Natural killer cell (primary cell): ENCODE measurements at regions not wholly inside any gene's neighbourhood (a gene's known extent, or its start where the extent isn't known, plus 50 kb on each side); places are given as distances from the start of the nearest gene placed in this dataset.

Experiments used
- ATAC-seq, 3 donors: fragments of 150-1000 bp in 2 of 3; fragments of 200-7000 bp in 1 of 3; cut with Tn5 transposase; 1 replicate in 1 of 3; 2 replicates in 2 of 3; pipeline ENCODE4 v1.10.0; 2021; ENCODE audit warnings: mild to moderate bottlenecking in 2 of 3, moderate library complexity in 2 of 3
- DNase-seq, 2 donors: peaks; one replicate each; pipeline versions ENCODE4 v3.0.0 to v3.0.0-alpha.2; 2013 to 2021; ENCODE audit warnings: mixed read lengths in 1 of 2
- H3K27ac ChIP-seq: one replicate; pipeline ENCODE4 v1.5.1; 2013; ENCODE audit warnings: mild to moderate bottlenecking, low read length
- H3K27me3 ChIP-seq: one replicate; pipeline ENCODE4 v1.6.1; 2013; ENCODE audit warnings: low read length; ENCODE audit not compliant: control insufficient read depth, insufficient read depth
- H3K36me3 ChIP-seq: one replicate; pipeline ENCODE4 v1.6.1; 2013; ENCODE audit warnings: low read length; ENCODE audit not compliant: control insufficient read depth, insufficient read depth
- H3K4me1 ChIP-seq: one replicate; pipeline ENCODE4 v1.6.1; 2013; ENCODE audit warnings: low read length; ENCODE audit not compliant: control insufficient read depth, insufficient read depth
- H3K4me3 ChIP-seq: one replicate; pipeline ENCODE4 v1.5.1; 2013; ENCODE audit warnings: low read length
- H3K9me3 ChIP-seq: one replicate; pipeline ENCODE4 v1.6.1; 2013; ENCODE audit warnings: low read length; ENCODE audit not compliant: control insufficient read depth, insufficient read depth
- H3K27ac Mint-ChIP-seq, 2 donors: one replicate each; pipeline ENCODE4 v1.8.0; 2022; ENCODE audit warnings: mild to moderate bottlenecking in 2 of 2, mixed read lengths in 2 of 2, moderate library complexity in 1 of 2
- H3K27me3 Mint-ChIP-seq, 2 donors: one replicate each; pipeline ENCODE4 v1.8.0; 2022; ENCODE audit warnings: low read depth in 2 of 2, mixed read lengths in 2 of 2
- H3K36me3 Mint-ChIP-seq: one replicate; pipeline ENCODE4 v1.8.0; 2022; ENCODE audit warnings: mixed read lengths
- H3K4me1 Mint-ChIP-seq, 2 donors: one replicate each; pipeline ENCODE4 v1.8.0; 2022; ENCODE audit warnings: mixed read lengths in 2 of 2
- H3K4me3 Mint-ChIP-seq: one replicate; pipeline ENCODE4 v1.8.0; 2022; ENCODE audit warnings: mild to moderate bottlenecking, moderate library complexity, mixed read lengths
- H3K9me3 Mint-ChIP-seq, 2 donors: one replicate each; pipeline ENCODE4 v1.8.0; 2022; ENCODE audit warnings: mixed read lengths in 2 of 2
- WGBS: methylation state at CpG from one replicate; pipeline ENCODE4 v1.1.7; 2013; ENCODE audit warnings: missing lambda C conversion rate; ENCODE audit not compliant: insufficient coverage; 5-methylcytosine and 5-hydroxymethylcytosine counted together
- intact Hi-C: fragments of 100-400 bp; cut with micrococcal nuclease; formaldehyde crosslinking; loops from one replicate; pipeline ENCODE4 v1.14.2; 2022
- TF ChIP-seq, protein P1 (sequence below): fragments of 200-600 bp; IDR thresholded peaks from one replicate; pipeline ENCODE4 v1.8.0; 2022; ENCODE audit warnings: antibody characterized with exemption

DNA sequence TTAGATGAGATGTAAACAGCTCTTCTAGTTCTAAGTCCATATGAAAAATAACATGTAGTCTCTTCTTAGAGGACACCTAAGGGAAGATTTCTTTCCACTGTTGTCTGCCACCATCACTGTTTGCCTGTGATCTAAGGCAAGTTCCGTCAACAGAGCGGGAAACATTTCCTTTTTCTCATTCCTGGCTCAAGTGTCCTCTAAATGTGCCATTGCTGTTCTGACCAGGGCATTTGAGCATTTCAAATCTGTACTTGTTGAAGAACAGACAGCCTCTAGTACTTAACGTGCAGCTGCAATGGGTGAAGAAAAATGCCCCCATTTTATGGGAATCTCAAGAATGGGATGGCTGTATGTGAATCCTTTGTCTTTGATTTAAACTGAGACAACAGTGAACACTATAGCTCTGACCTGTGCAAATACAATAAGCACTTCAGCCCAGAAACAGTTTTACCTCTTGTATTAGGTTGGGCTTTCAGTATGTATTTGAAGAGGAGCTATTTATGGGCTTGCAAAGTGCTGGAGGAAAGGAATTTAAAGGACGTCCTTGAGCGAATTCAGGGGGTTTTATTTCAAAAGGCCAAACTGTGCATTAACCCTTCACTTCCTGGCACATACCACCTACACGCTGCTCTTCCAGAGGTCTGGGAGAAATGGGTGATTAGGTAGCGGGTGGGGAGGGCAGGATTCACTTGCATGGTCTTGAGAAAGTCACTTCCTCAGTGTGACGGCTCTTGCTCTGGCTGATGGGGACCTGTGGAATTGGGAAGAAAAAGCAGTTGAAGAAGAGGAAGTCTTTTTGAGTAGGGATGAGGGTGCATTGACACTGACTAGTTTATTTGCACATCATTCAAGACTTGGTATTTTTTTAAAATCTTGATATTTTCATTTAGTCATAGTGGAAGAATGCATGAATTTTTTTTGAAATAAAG is 66.1 kb downstream of the THNSL1 start:
- Histone ChIP-seq H3K27me3 (no peaks in the 10 kb centered on the region), H3K27ac (no peak overlapping the region), H3K4me1 (no peaks in the 10 kb centered on the region), H3K4me3 (no peak overlapping the region), H3K9me3 (no peaks in the 10 kb centered on the region), H3K36me3 (no peaks in the 10 kb centered on the region)
- H3K27ac Mint-ChIP-seq = no peak overlapping the region
- no peaks in the 10 kb centered on the region for H3K9me3 Mint-ChIP-seq
- 81% methylated on average over 5 of the region's 8 CpGs for WGBS
- ATAC-seq (no peak), DNase-seq (no peak)
- H3K27me3 Mint-ChIP-seq = peaks cover 8 to 12% of the 10 kb centered on the region in 2 donors
- TF ChIP-seq, protein P1, sequence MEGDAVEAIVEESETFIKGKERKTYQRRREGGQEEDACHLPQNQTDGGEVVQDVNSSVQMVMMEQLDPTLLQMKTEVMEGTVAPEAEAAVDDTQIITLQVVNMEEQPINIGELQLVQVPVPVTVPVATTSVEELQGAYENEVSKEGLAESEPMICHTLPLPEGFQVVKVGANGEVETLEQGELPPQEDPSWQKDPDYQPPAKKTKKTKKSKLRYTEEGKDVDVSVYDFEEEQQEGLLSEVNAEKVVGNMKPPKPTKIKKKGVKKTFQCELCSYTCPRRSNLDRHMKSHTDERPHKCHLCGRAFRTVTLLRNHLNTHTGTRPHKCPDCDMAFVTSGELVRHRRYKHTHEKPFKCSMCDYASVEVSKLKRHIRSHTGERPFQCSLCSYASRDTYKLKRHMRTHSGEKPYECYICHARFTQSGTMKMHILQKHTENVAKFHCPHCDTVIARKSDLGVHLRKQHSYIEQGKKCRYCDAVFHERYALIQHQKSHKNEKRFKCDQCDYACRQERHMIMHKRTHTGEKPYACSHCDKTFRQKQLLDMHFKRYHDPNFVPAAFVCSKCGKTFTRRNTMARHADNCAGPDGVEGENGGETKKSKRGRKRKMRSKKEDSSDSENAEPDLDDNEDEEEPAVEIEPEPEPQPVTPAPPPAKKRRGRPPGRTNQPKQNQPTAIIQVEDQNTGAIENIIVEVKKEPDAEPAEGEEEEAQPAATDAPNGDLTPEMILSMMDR = no peak
- peaks cover 5 to 10% of the 10 kb centered on the region in 2 donors for H3K4me1 Mint-ChIP-seq
- H3K36me3 Mint-ChIP-seq = no peaks in the 10 kb centered on the region
- H3K4me3 Mint-ChIP-seq = no peak overlapping the region
- intact Hi-C loops = loop anchor here (10.0 kb wide), 1 partner anchor 988 kb away; no protein-coding TSS in a partner anchor

DNA sequence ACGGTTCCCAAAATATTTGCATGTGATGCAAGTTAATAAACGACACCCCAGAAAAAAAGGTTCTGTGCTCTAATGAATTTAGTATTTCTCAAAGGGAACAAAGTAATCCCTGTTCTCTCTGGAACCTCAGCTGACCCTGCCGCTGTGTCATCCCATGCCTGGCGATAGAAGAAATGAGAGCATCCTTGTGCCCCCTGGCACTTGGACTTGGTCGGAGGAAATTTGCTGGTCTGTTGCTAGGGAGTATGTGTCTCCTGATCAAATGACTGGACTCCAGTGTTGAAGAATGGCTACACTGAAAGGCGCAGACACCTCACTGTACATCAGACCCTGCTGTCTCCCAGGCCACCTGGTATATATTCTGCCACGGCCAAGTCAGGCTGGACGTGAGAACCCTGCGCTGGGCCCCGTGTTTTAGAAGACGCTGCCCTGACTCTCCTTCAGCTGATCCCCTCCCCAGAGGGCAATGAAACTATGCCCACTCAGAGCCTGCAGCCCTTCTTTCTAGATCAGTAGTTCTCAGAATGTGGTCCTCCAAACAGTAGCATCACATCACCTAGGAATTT is 67.2 kb downstream of the THNSL1 start:
- Mint-ChIP-seq H3K9me3 (no peaks in the 10 kb centered on the region), H3K27ac (no peak overlapping the region), H3K4me3 (no peak overlapping the region), H3K27me3 (peaks cover 12% of the 10 kb centered on the region in 2 donors), H3K36me3 (no peaks in the 10 kb centered on the region), H3K4me1 (peaks cover 5 to 10% of the 10 kb centered on the region in 2 donors)
- 94% methylated on average over 11 of the region's 11 CpGs for WGBS
- no peaks in the 10 kb centered on the region for H3K36me3 ChIP-seq
- no peak for ATAC-seq
- TF ChIP-seq, protein P1 = no peak
- DNase-seq = no peak
- no peaks in the 10 kb centered on the region for H3K9me3 ChIP-seq
- H3K27me3 ChIP-seq = no peaks in the 10 kb centered on the region
- intact Hi-C loops = loop anchor here (10.0 kb wide), 1 partner anchor 989 kb away; no protein-coding TSS in a partner anchor
- no peak overlapping the region for H3K27ac ChIP-seq
- no peaks in the 10 kb centered on the region for H3K4me1 ChIP-seq
- H3K4me3 ChIP-seq = no peak overlapping the region

DNA sequence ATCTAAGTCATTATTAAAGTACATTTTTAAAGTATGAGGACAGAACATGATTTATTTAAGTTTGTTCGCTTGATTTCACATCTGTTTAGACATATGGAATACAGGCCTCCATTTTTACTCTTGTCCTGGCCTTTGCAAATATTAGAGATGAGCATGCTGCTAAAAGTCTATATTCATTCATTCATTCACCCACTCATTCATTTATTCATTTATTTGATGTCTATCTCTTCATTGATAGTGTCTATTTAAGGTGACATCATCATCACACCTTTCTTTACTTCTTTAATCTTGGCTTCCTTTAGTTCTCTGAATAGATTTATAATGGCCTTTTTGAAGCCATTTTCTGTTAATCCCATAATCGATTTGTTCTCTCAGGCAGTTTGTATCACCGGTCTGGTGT is 68.0 kb downstream of the THNSL1 start:
- ATAC-seq = no peak

More for the DNA sequence above, 68.0 kb downstream of the THNSL1 start:
- H3K4me1 Mint-ChIP-seq = peaks cover 5 to 7% of the 10 kb centered on the region in 2 donors
- Histone ChIP-seq H3K27ac (no peak overlapping the region), H3K4me3 (no peak overlapping the region), H3K36me3 (no peaks in the 10 kb centered on the region), H3K9me3 (no peaks in the 10 kb centered on the region), H3K4me1 (no peaks in the 10 kb centered on the region), H3K27me3 (no peaks in the 10 kb centered on the region)
- H3K36me3 Mint-ChIP-seq = no peaks in the 10 kb centered on the region
- no peak for DNase-seq
- no peak overlapping the region for H3K4me3 Mint-ChIP-seq
- peaks cover 12% of the 10 kb centered on the region in 2 donors for H3K27me3 Mint-ChIP-seq
- 94% methylated on average over 3 of the region's 3 CpGs for WGBS
- H3K9me3 Mint-ChIP-seq = no peaks in the 10 kb centered on the region
- no peak overlapping the region for H3K27ac Mint-ChIP-seq
- intact Hi-C loops = loop anchor here (10.0 kb wide), 1 partner anchor 990 kb away; no protein-coding TSS in a partner anchor
- TF ChIP-seq, protein P1 = no peak
